ENCODE measurements at regions not wholly inside any gene's neighbourhood (a gene's known extent, or its start where the extent isn't known, plus 50 kb on each side); places are given as distances from the start of the nearest gene placed in this dataset.

- no peaks in the 10 kb centered on the region for H3K9me1 ChIP-seq (ENCODE audit: control insufficient read depth, insufficient read depth, low read length)
- no peak for ATAC-seq
- H3K4me3 ChIP-seq, result no peak overlapping the region
- no peaks in the 10 kb centered on the region for H3K4me1 ChIP-seq (replicated peaks in 1 of 2; ENCODE audit: control insufficient read depth in 2 of 2, insufficient read depth in 2 of 2, low read length in 2 of 2)
- intact Hi-C loops (cut with micrococcal nuclease) (no loop called here), in situ Hi-C loops (cut with MboI) (no loop called here)
- no peaks in the 10 kb centered on the region for H3K9me3 ChIP-seq (replicated peaks; ENCODE audit: control insufficient read depth, insufficient read depth, low read depth, low read length)
- BruUV-seq (replicated peaks), result no TSS peak
- FAIRE-seq, result no peak
- no peaks in the 10 kb centered on the region for H4K20me1 ChIP-seq (replicated peaks; ENCODE audit: control insufficient read depth, insufficient read depth, low read length)
- 1% methylated on average over 5 of the region's 5 CpGs for WGBS (ENCODE audit: insufficient coverage, low coverage, missing lambda C conversion rate)
- no peak overlapping the region for H3K4me2 ChIP-seq (ENCODE audit: insufficient read depth, low read length)
- ChIA-PET POLR2A (interaction anchor here (0.6 kb wide), 2 partner anchors 22 to 159 kb away, joined by 3 read pairs; no protein-coding TSS in a partner anchor), CTCF (ENCODE audit: low intra/inter-chr PET ratio) (no interaction called here)
- H2AFZ ChIP-seq (ENCODE audit: low read depth, low read length), result no peak overlapping the region
- no peak overlapping the region for H3K9ac ChIP-seq (ENCODE audit: insufficient read depth in 1 of 2, low read depth in 2 of 2, low read length in 2 of 2)
- DNase-seq (ENCODE audit: extremely low read depth in 1 of 4, low spot score in 3 of 4), result no peak
- H3K79me2 ChIP-seq (ENCODE audit: control insufficient read depth, insufficient read depth, low read length), result no peaks in the 10 kb centered on the region
- H3K27ac ChIP-seq (ENCODE audit: extremely low read depth, low read depth, low read length), result no peak overlapping the region
- no peaks in the 10 kb centered on the region for H3K36me3 ChIP-seq (ENCODE audit: control insufficient read depth, insufficient read depth, low read length)
- TF ChIP-seq CXXC5 (CRISPR knock-in tag; IDR thresholded peaks at IDR 0.05) (no peak), TSC22D4 (tag; IDR thresholded peaks at IDR 0.05) (no peak), KDM2B (CRISPR knock-in tag; IDR thresholded peaks at IDR 0.05) (no peak), ZNF274 (IDR thresholded peaks at IDR 0.05; ENCODE audit: borderline replicate concordance, low read depth, low read length) (no peak), PHTF2 (CRISPR knock-in tag; IDR thresholded peaks at IDR 0.05) (no peak), CC2D1A (IDR thresholded peaks at IDR 0.05) (no peak), ZNF785 (CRISPR knock-in tag; IDR thresholded peaks at IDR 0.05) (no peak), CSDE1 (IDR thresholded peaks at IDR 0.05) (no peak), ZFP36 (IDR thresholded peaks at IDR 0.05; ENCODE audit: low read depth, low read length, partially characterized antibody) (no peak), REST (IDR thresholded peaks at IDR 0.05; ENCODE audit: borderline replicate concordance) (no peak), REST (CRISPR knock-in tag; IDR thresholded peaks at IDR 0.05; ENCODE audit: low read depth) (no peak), RBM25 (IDR thresholded peaks at IDR 0.05; ENCODE audit: low read depth, low read length, severe bottlenecking) (no peak)
- no peaks in the 10 kb centered on the region for H3K27me3 ChIP-seq (ENCODE audit: control insufficient read depth in 2 of 2, insufficient read depth in 2 of 2, low read length in 2 of 2)
Measured at GRCh38 chr1:116306840-116307442, 66.1 kb upstream of the ATP1A1 start.

Data from K562 (cell line).